Sigmoid colon (tissue), 6 donors: ENCODE measurements at regions not wholly inside any gene's neighbourhood (a gene's known extent, or its start where the extent isn't known, plus 50 kb on each side); places are given as distances from the start of the nearest gene placed in this dataset.
"Not testable (repeated sequence)": the region's sequence is repeated elsewhere in the genome, so short reads cannot be mapped to it uniquely, and the experiment has no call there.

Experiments used
- DNase-seq: peaks from one replicate; pipeline ENCODE4 v3.0.0-alpha.2; 2019
- H3K27ac ChIP-seq, 4 donors: fragments of 200-600 bp; sonication (generic); one replicate each; pipeline ENCODE4 v1.5.1; 2016 to 2019; ENCODE audit warnings: mild to moderate bottlenecking in 1 of 4
- H3K27me3 ChIP-seq, 3 donors: fragments of 200-600 bp; sonication (generic); one replicate each; pipeline ENCODE4 v1.5.1; 2019; ENCODE audit warnings: mild to moderate bottlenecking in 1 of 3
- H3K36me3 ChIP-seq, 4 donors: fragments of 200-600 bp; sonication (generic); one replicate each; pipeline ENCODE4 v1.5.1; 2016 to 2019
- H3K4me1 ChIP-seq, 4 donors: fragments of 200-600 bp; sonication (generic); one replicate each; pipeline ENCODE4 v1.5.1; 2017 to 2019
- H3K4me3 ChIP-seq, 4 donors: fragments of 200-600 bp; sonication (generic); one replicate each; pipeline ENCODE4 v1.5.1; 2017 to 2019; ENCODE audit warnings: mild to moderate bottlenecking in 2 of 4, moderate library complexity in 1 of 4
- H3K9me3 ChIP-seq, 4 donors: fragments of 200-600 bp in 3 of 4; sonication (generic) in 3 of 4; one replicate each; pipeline versions ENCODE4 v1.5.1 to v1.6.1; 2013 to 2019
- EP300 ChIP-seq, 4 donors: sonication (generic); formaldehyde crosslinking; IDR thresholded peaks; one replicate each; pipeline ENCODE4 v1.6.1; 2017; ENCODE audit warnings: antibody characterized with exemption in 4 of 4
- POLR2A ChIP-seq, 2 donors: fragments of 450-650 bp; IDR thresholded peaks; one replicate each; pipeline ENCODE4 v1.6.1; 2016; ENCODE audit warnings: antibody characterized with exemption in 2 of 2, mild to moderate bottlenecking in 2 of 2, moderate library complexity in 2 of 2
- POLR2AphosphoS5 ChIP-seq, 4 donors: sonication (generic); formaldehyde crosslinking; IDR thresholded peaks; one replicate each; pipeline ENCODE4 v1.6.1; 2017; ENCODE audit warnings: antibody characterized with exemption in 4 of 4
- WGBS, 2 donors: extraction: QIAGEN DNeasy Blood & Tissue Kit; methylation state at CpG; one replicate each; pipeline ENCODE4 v1.1.7; 2013; 5-methylcytosine and 5-hydroxymethylcytosine counted together
- intact Hi-C: fragments of 100-400 bp; cut with DNase I; formaldehyde crosslinking; loops from one replicate; pipeline ENCODE4 v1.15.1; 2023
- TF ChIP-seq, protein P1 (sequence below), 4 experiments: fragments of 450-650 bp in 3 of 4; fragments of 200-600 bp in 1 of 4; IDR thresholded peaks; one replicate each; pipeline ENCODE4 v1.5.1; 2016 to 2019; ENCODE audit warnings: antibody characterized with exemption in 4 of 4, mild to moderate bottlenecking in 3 of 4, moderate library complexity in 2 of 4
- donor health status: healthy with polysubstance abuse.
- donor health status: healthy.

DNA sequence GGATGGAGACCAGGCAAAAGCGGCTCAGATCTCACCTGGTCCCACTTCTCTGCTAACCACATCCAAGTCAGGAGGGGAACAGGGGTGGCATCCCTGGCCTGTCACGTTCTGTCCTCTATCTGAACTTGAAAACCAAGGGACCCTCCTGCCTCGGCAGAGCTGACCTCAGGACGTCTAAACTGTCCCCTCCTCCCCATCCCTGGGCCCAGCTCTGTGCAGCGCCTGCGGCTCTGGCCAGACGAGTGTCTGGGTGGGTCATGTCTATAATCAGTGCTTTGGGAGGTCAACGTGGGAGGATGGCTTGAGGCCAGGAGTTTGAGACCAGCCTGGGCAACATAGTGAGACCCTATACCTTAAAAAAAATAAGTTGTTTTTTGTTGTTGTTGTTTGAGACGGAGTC, 70.0 kb upstream of the ZNF479 start:
- intact Hi-C loops = no loop called here
- 78 to 85% methylated on average over 9 of the region's 9 CpGs for WGBS, 2 donors
- DNase-seq = no peak
- no peak for TF ChIP-seq EP300 (IDR thresholded peaks at IDR 0.05)
- no peak for TF ChIP-seq POLR2AphosphoS5 (IDR thresholded peaks at IDR 0.05)
- no peak for TF ChIP-seq POLR2A (IDR thresholded peaks at IDR 0.05)
- TF ChIP-seq, protein P1, sequence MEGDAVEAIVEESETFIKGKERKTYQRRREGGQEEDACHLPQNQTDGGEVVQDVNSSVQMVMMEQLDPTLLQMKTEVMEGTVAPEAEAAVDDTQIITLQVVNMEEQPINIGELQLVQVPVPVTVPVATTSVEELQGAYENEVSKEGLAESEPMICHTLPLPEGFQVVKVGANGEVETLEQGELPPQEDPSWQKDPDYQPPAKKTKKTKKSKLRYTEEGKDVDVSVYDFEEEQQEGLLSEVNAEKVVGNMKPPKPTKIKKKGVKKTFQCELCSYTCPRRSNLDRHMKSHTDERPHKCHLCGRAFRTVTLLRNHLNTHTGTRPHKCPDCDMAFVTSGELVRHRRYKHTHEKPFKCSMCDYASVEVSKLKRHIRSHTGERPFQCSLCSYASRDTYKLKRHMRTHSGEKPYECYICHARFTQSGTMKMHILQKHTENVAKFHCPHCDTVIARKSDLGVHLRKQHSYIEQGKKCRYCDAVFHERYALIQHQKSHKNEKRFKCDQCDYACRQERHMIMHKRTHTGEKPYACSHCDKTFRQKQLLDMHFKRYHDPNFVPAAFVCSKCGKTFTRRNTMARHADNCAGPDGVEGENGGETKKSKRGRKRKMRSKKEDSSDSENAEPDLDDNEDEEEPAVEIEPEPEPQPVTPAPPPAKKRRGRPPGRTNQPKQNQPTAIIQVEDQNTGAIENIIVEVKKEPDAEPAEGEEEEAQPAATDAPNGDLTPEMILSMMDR (IDR thresholded peaks at IDR 0.05) = no peak
- Histone ChIP-seq H3K4me3 (no peak overlapping the region), H3K9me3 (peaks cover 0 to 33% (median 6%) of the 10 kb centered on the region in 4 donors), H3K27me3 (no peaks in the 10 kb centered on the region), H3K36me3 (no peaks in the 10 kb centered on the region), H3K4me1 (no peaks in the 10 kb centered on the region), H3K27ac (no peak overlapping the region)

DNA sequence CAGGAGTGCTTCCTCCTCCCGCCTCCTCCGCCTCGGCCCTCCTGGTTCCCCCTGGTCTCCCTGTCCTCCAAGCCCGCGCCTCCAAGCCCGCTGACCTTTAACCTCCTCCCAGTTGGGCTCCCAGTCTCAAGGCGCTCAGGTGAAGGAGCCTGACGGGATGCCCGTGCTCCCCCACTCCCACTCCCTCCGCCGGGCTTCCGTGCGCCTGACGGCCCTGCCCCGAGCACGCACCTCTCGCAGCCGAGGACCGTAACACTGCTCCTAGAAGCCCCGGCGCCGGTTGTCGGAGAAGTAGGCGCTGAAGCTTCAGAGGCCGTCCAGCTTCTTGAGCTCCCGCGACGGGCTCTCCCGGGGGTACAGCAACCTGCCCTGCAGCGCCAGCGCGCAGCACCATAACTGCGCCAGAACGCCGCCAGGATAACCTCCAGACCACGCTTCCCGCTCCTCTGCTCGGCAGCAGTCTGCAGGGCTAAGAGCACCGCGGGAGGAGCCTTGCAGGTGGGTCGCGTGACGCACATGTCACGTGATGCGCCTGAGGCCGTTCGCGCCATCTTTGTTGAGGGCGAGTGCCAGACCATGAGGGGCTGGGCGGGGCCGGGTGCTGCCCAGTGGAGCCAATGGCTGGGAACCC, 71.0 kb upstream of the ZNF479 start:
- Histone ChIP-seq H3K27ac (no peak overlapping the region), H3K9me3 (peaks cover 0 to 42% (median 6%) of the 10 kb centered on the region in 4 donors), H3K4me1 (no peaks in the 10 kb centered on the region), H3K36me3 (no peaks in the 10 kb centered on the region), H3K4me3 (no peak overlapping the region), H3K27me3 (no peaks in the 10 kb centered on the region)
- intact Hi-C loops = no loop called here
- DNase-seq = no peak
- TF ChIP-seq POLR2A (IDR thresholded peaks at IDR 0.05) = no peak
- no peak for TF ChIP-seq POLR2AphosphoS5 (IDR thresholded peaks at IDR 0.05)
- TF ChIP-seq, protein P1 (IDR thresholded peaks at IDR 0.05) = no peak
- no peak for TF ChIP-seq EP300 (IDR thresholded peaks at IDR 0.05)
- WGBS, 2 donors = 58 to 62% methylated on average over 51 of the region's 51 CpGs

DNA sequence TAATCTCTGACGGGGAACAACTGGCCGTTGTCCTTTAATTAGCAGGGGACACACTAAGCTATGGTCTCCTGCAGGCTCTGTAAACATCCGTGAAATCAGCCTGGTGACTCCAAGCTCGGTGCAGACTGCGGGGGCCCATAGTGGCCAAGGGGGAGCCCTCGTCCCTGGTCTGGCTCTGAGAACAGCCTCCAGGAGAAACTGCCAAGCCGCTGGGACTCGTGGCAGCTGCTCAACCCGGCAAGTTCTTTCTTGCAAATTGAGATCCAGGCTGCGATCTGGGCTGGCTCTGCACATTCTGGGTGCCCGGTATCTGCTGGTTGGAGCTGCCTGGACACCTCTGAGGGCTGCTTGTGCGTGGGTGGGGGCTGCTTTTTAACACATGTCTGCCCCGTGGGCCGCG, 71.6 kb upstream of the ZNF479 start:
- WGBS, 2 donors = 66 to 73% methylated on average over 15 of the region's 15 CpGs
- H3K36me3 ChIP-seq, DNase-seq, H3K4me1 ChIP-seq, H3K4me3 ChIP-seq, H3K27ac ChIP-seq, intact Hi-C loops, H3K27me3 ChIP-seq: not testable (repeated sequence)
- H3K9me3 ChIP-seq = peaks cover 0 to 43% (median 6%) of the 10 kb centered on the region in 4 donors

DNA sequence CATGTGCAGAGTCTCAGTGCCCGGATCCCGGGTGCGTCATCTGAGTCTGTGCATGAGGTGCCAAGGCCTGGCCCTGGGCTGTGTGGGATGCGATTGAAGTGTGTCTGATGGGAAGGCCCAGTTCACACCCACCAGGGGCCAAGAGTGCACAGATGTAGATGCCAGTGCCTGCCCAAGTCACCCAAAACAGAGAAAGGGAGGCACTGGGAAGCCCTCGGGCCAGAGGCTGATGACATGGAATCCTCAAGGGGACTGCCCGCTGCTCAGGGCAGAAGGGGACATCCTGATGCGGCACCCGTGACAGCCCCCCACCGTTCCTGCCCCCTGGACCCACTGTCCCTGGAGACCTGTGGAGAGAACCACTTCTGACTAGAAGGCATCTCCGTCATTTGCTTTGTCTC, 72.2 kb upstream of the ZNF479 start:
- TF ChIP-seq POLR2A (IDR thresholded peaks at IDR 0.05) = no peak
- TF ChIP-seq EP300 (IDR thresholded peaks at IDR 0.05) = no peak
- TF ChIP-seq, protein P1 (IDR thresholded peaks at IDR 0.05) = no peak
- TF ChIP-seq POLR2AphosphoS5 (IDR thresholded peaks at IDR 0.05) = no peak
- intact Hi-C loops = no loop called here
- Histone ChIP-seq H3K4me3 (no peak overlapping the region), H3K36me3 (no peaks in the 10 kb centered on the region), H3K4me1 (no peaks in the 10 kb centered on the region), H3K27me3 (no peaks in the 10 kb centered on the region), H3K9me3 (peaks cover 0 to 41% (median 6%) of the 10 kb centered on the region in 4 donors), H3K27ac (no peak overlapping the region)
- 90 to 92% methylated on average over 10 of the region's 10 CpGs for WGBS, 2 donors
- no peak for DNase-seq

DNA sequence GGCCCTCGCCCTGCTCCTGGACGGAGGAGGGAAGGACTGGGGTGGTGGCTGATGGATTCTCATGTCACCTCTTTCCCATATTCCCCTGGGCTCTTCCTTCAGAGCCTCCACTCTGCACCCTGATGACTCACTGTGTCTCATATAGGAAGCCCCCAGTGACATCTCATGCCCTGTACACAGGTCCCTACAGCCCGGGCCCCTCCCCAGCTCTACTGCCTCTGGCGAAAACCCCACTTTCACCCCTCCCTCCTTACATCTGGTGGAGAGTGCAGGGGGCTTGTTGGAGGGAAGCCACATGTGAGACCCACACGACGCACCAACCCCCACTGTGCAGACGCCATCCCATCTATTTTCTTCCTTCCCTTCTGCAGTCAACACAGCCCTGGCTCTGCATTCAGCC, 72.8 kb upstream of the ZNF479 start:
- DNase-seq = no peak
- intact Hi-C loops = no loop called here
- Histone ChIP-seq H3K27me3 (no peaks in the 10 kb centered on the region), H3K4me1 (no peaks in the 10 kb centered on the region), H3K9me3 (peaks cover 0 to 37% (median 6%) of the 10 kb centered on the region in 4 donors), H3K36me3 (no peaks in the 10 kb centered on the region), H3K27ac (no peak overlapping the region), H3K4me3 (no peak overlapping the region)
- TF ChIP-seq POLR2A (IDR thresholded peaks at IDR 0.05) (no peak), POLR2AphosphoS5 (IDR thresholded peaks at IDR 0.05) (no peak), EP300 (IDR thresholded peaks at IDR 0.05) (no peak)
- TF ChIP-seq, protein P1 (IDR thresholded peaks at IDR 0.05) = no peak
- 95% methylated on average over 7 of the region's 7 CpGs for WGBS, 2 donors
